Right atrium auricular region (tissue), 2 donors: ENCODE measurements at regions not wholly inside any gene's neighbourhood (a gene's known extent, or its start where the extent isn't known, plus 50 kb on each side); places are given as distances from the start of the nearest gene placed in this dataset.

ENCODE experiments used
- DNase-seq: peaks from one replicate; pipeline ENCODE4 v3.0.0-alpha.2; 2019; ENCODE audit warnings: low spot score
- H3K27ac ChIP-seq, 2 donors: fragments of 200-600 bp; sonication (generic); 1 replicate in 1 of 2; 2 replicates in 1 of 2; pipeline ENCODE4 v1.5.1; 2016 to 2019
- H3K27me3 ChIP-seq, 2 donors: fragments of 200-600 bp; sonication (generic); one replicate each; pipeline versions ENCODE4 v1.5.1 to v1.6.0; 2017 to 2019
- H3K36me3 ChIP-seq: fragments of 200-600 bp; sonication (generic); one replicate; pipeline ENCODE4 v1.5.1; 2016
- H3K4me1 ChIP-seq, 2 donors: fragments of 200-600 bp; sonication (generic); one replicate each; pipeline versions ENCODE4 v1.5.1 to v1.6.0; 2017 to 2019
- H3K4me3 ChIP-seq, 2 donors: fragments of 200-600 bp; sonication (generic); 1 replicate in 1 of 2; 2 replicates in 1 of 2; pipeline ENCODE4 v1.5.1; 2017 to 2019; ENCODE audit warnings: mild to moderate bottlenecking in 1 of 2, moderate library complexity in 1 of 2
- H3K9me3 ChIP-seq, 2 donors: fragments of 200-600 bp; sonication (generic); one replicate each; pipeline ENCODE4 v1.5.1; 2019
- CTCF ChIP-seq, 2 donors: fragments of 200-600 bp; sonication (generic); IDR thresholded peaks; one replicate each; pipeline ENCODE4 v1.5.1; 2019; ENCODE audit warnings: antibody characterized with exemption in 2 of 2

DNA sequence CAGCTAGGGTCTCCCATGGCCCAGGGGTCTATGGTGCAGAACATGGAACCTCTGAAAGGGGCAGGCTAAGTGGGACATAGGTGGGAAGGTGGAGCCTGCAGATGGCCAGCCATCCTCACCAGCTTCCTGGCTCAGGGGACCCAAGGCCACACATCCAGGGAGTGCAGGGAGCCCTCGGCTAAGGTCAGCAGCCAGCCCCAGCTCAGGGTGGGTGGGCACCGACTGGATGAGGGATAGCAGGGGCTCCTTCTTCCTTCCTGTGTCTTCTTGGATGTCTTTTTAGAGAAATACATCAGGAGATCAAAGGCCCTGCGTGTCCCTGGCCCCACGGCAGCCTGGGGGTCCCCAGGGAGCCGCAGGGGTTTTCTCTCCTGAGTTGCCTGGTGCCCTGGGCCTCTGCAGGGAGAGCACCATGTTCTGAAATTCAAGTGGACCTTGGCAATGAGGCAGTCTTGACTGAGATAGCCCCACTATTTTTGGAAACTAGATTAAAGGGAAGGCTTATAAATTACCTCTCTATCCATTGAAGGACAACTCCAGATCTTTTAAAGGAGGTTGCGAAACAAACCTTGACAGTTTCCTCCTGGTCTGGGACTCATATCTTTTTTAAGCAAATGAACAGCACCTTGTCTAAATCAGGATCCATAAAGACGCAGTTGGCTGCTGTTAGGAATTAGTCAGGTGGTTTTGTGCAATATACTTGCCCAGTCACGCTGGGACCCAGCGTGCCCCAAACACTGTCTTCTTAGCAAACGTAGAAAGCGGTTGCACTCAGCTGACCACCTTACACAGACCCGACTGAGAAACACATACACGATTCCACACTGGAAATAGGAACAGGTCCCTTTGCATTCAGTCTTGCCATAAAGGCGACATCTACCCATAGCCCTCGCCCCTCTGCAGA lies 242.3 kb downstream of the TOMM20 start:
- Histone ChIP-seq H3K27me3 (no peaks in the 10 kb centered on the region), H3K27ac (peak overlapping the region; percentile 90 to 96), H3K4me1 (peaks cover 0 to 37% of the 10 kb centered on the region in 2 donors), H3K9me3 (no peaks in the 10 kb centered on the region), H3K36me3 (no peaks in the 10 kb centered on the region), H3K4me3 (no peak overlapping the region)
- peak; percentile 76 for DNase-seq
- TF ChIP-seq CTCF (IDR thresholded peaks at IDR 0.05) = no peak

GRCh38 chr1:234885601-234886000 lies 243.0 kb downstream of the TOMM20 start:
- H3K27ac ChIP-seq = peak overlapping the region; percentile 90 to 96
- peaks cover 0 to 37% of the 10 kb centered on the region in 2 donors for H3K4me1 ChIP-seq
- no peak overlapping the region for H3K4me3 ChIP-seq
- TF ChIP-seq CTCF (IDR thresholded peaks at IDR 0.05) = no peak
- H3K27me3 ChIP-seq = no peaks in the 10 kb centered on the region
- no peak for DNase-seq
- H3K9me3 ChIP-seq = no peaks in the 10 kb centered on the region
- no peaks in the 10 kb centered on the region for H3K36me3 ChIP-seq

DNA sequence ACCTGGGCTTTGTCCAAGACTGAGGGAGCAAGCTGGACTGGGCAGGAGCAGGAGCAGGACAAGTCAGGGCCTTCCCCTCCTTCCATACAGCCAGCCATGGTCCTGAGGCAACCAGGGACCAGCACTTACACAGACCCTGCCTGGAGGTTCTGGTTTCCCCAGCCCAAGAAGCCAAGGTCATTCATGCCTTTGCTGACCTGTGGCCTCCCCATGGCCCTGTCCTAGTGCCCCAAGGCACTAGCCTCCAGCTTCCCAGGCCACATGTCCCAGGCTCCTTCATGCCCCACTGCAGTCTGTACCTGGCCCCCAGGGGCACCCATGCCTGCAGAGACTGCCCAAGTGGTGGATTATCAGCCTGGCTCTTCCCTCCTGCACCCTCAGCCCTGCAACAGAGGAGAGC lies 243.9 kb downstream of the TOMM20 start:
- Histone ChIP-seq H3K4me3 (no peak overlapping the region), H3K4me1 (peaks cover 0 to 37% of the 10 kb centered on the region in 2 donors), H3K9me3 (no peaks in the 10 kb centered on the region), H3K27ac (peak overlapping the region; percentile 90 to 96), H3K27me3 (no peaks in the 10 kb centered on the region), H3K36me3 (no peaks in the 10 kb centered on the region)
- no peak for DNase-seq
- no peak for TF ChIP-seq CTCF (IDR thresholded peaks at IDR 0.05)

- Histone ChIP-seq H3K4me3 (no peak overlapping the region), H3K27ac (peak overlapping the region; percentile 90 to 96), H3K9me3 (no peaks in the 10 kb centered on the region), H3K4me1 (peaks cover 0 to 41% of the 10 kb centered on the region in 2 donors), H3K27me3 (no peaks in the 10 kb centered on the region), H3K36me3 (no peaks in the 10 kb centered on the region)
- no peak for TF ChIP-seq CTCF (IDR thresholded peaks at IDR 0.05)
- no peak for DNase-seq
Measured at GRCh38 chr1:234884006-234884405, 244.6 kb downstream of the TOMM20 start.

GRCh38 chr1:234882898-234883297 lies 245.7 kb downstream of the TOMM20 start:
- TF ChIP-seq CTCF (IDR thresholded peaks at IDR 0.05) = no peak
- Histone ChIP-seq H3K9me3 (no peaks in the 10 kb centered on the region), H3K36me3 (no peaks in the 10 kb centered on the region), H3K4me3 (no peak overlapping the region), H3K4me1 (peaks cover 0 to 45% of the 10 kb centered on the region in 2 donors), H3K27me3 (no peaks in the 10 kb centered on the region), H3K27ac (no peak overlapping the region)
- no peak for DNase-seq
